GM19372 (cell line): ENCODE measurements at regions not wholly inside any gene's neighbourhood (a gene's known extent, or its start where the extent isn't known, plus 50 kb on each side); places are given as distances from the start of the nearest gene placed in this dataset.

Experiments
- ATAC-seq: cut with Tn5 transposase; IDR thresholded peaks from one replicate; pipeline ENCODE4 v1.9.1; 2021; ENCODE audit warnings: mild to moderate bottlenecking, low read depth, moderate library complexity; ENCODE audit not compliant: unreplicated experiment

- ATAC-seq, result no peak
Measured at GRCh38 chr7:24505968-24506367, 67.3 kb upstream of the PALS2 start.

DNA sequence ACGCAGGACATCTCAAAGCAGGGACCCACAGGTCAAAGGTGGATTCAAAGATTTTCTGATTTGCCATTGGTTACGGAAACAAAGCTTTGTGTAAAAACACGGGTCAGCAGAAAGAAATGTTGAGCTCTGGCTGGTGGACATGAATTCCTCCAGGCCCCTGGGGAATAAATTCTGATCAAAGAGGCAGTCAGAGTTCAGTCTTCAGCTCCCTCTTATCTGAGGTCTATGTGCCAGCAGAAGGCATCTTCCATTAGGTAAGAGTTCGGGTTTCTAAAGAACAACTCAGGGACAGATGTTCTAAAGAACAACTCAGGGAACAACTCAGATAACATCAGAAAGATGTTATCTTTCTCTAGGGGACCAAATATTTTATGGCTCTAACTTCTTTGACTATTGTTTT, 64.9 kb upstream of the PALS2 start:
- ATAC-seq, result no peak

DNA sequence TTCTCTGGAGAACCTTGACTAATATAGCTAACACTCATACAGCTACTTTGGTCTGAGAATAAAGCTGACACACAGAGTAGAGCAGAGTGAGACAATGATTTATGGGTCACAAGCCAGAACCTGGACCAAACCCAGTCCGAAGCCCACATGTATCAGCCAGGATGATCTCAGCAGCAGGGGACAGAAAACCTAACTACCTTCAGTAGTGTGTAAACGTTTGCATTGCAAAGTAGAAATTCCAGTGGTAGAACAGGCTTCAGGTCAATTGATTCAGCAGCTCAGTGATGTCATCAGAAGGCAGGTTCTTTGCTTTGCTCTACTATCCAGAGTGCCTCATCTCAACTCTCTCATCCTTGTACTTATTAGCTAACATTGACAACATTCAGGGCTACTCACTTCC, 62.5 kb upstream of the PALS2 start:
- no peak for ATAC-seq

- no peak for ATAC-seq
Measured at GRCh38 chr7:24517166-24517565, 56.1 kb upstream of the PALS2 start.

- no peak for ATAC-seq
Measured at GRCh38 chr7:24521917-24522623, 51.2 kb upstream of the PALS2 start.
